Stimulated activated CD4-positive, alpha-beta T cell treated with anti-CD3 and anti-CD28 coated beads, Interleukin-15, amount 100 ng/mL, for 24 hours (primary cell): ENCODE measurements at regions not wholly inside any gene's neighbourhood (a gene's known extent, or its start where the extent isn't known, plus 50 kb on each side); places are given as distances from the start of the nearest gene placed in this dataset.
"Not testable (repeated sequence)": the region's sequence is repeated elsewhere in the genome, so short reads cannot be mapped to it uniquely, and the experiment has no call there.

Source experiments
- DNase-seq: peaks from one replicate; pipeline ENCODE4 v3.0.0-alpha.2; 2020

DNA sequence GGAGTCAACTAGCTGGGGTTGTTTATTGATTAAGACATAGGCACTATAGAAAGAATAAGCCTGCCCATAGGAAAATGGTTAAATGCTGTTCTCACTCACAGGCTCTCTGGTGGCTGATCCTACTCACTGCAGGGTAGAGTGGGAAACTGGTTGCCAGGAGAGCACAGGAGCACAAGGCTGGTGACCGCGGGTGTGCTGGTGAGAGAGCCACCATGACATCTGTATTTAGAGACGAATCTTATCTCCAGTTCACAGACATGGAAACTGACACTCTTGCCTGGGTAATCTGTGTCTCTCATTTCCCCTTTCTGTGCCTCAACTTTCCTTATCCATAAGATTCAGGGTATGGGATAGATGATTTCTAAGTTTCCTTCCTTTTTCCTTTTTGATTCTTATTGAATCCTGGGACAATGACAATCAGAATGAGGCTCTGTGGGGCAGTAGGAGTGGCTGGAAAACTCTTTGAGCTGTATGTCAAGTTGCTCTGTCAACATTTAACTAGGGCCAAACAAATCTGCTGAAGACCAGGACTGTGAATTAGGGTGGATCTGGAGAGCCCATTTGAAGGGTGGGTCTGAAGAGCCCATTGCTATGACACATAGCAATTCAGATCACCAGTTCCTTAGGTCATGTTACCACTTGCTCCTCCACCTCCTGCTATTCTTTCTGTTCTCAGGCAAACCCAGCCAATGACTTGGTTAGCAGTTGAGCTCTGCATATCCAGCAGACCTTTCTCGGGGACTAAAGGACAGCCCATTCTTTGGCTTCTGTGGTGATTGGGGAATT is 286.1 kb upstream of the TBL1XR1 start:
- DNase-seq, result no peak

DNA sequence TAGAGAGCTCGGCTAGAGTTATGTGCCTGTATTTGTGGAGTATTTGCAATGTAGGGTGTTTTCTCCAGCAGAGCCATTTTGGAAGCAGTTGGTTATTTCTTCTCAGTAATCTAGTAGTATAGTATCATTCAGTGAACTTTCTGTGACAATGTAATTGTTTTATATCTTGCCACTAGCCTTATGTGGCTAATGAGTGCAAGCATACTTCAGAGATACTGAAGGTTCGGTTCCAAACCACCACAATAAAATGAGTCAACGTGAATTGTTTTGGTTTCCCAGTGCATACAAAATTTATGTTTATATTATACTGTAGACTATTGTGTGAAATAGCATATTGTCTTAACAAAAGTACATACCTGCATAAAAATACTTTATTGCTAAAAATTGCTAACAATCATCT is 286.9 kb upstream of the TBL1XR1 start:
- no peak for DNase-seq

DNA sequence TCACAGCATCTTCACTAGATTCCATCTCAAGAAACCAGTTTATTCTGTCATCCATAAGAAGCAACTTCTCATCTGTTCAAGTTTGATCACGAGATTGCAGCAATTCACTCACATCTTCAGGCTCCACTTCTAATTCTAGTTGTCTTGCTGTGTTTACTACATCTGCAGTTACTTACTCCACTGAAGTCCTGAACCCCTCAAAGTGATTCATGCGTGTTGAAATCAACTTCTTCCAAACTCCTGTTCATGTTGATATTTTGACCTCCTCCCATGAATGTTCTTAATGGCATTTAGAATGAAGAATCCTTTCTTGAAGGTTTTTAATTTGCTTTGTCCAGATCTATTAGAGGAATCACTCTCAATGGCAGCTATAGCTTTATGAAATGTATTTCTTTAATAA is 287.6 kb upstream of the TBL1XR1 start:
- no peak for DNase-seq

DNA sequence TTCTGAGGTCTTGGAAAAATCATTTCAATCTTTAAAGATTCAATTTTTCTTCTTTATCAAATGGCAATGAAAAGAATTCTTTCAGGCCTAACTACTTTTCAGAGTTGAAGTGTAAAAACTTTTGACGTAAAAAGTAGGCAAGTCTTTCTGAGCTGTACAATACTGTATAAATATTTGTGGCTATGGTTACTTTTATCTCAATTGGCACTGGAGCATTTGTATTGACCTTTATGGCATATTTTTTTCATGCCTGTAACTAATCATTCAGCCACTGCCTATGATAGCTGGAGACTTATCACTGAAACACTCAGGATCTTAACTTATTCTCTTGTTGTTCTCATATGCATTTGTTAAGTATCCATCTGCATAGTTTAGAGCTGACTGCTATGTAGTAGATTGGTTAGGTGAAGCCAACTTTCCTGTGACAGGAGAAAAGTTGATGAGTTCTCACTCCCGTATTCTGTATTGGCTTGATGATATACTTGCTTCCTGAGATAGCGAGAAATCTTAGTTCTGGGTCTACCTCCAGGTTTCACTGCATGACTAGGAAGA is 290.4 kb upstream of the TBL1XR1 start:
- DNase-seq, result no peak

DNA sequence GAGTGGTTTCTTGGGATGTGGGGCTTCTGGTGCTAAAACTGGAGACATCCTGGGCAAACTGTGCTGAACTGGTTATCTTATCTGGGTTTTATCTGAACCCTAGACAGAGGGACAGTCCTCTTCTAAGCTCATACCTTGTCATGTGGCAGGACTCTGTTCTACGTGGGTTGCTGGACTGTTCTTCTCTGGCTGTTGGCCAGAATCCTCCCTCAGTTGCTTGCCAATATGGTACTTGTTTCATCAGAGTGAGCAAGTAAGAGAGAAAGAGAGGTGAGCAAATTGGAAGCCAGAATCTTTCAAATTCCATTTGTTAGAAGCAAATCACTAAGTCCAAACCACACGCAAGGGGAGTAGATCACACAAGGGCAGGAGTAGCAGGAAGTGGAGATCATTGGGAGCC is 291.5 kb upstream of the TBL1XR1 start:
- no peak for DNase-seq

DNA sequence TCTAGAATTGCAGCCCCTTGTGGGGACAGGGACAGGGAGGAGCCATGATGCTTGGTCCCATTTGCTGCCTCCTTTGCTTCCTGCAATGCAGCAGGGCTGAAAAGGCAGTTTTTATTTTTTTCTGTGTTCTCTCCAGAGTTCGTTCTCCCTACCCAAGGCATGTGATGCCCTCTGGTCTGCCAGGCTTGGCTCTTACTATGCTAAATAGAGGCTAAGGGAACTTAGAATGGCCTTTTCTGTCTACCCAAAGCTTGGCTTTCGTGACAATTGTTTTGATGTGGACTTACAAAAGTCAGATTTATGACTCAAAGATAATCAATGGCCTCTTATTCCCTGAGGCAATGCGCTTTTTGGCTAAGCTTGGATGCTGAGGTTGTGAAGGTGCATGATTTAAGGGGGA is 293.3 kb upstream of the TBL1XR1 start:
- no peak for DNase-seq

DNA sequence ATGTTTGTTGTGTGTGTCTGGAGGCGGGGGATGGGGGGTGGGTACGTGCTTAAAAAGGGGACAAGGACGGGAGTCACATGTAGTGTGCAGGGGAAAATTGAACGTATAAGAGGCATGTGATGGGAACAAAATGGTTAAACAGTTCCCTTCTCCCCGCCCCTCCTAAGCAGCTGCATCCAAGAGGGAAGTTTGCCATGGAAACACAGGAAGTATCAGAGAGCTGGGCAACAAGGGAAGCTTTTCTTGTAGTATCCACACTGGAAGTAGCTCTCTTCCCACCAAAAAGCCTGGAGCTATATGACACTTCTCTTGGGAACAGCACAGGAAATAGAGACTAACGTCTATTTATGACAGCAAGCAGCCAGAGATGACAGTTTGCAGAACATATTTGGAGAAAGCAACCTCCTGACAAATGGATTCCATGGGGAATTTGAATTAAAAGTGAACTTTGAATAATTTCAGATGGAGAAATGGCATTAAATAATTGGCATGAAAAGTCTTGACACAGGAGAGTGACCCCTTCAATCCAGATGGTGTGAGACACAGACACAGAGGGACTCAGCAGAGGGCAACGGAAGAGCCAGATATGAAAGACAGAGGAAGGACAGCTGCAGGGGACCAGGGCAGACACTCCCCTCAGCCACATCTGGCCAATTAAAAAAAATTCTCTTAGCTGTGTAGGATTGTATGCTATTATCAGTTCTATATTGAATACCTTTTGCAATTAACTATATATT is 294.2 kb upstream of the TBL1XR1 start:
- no peak for DNase-seq

DNA sequence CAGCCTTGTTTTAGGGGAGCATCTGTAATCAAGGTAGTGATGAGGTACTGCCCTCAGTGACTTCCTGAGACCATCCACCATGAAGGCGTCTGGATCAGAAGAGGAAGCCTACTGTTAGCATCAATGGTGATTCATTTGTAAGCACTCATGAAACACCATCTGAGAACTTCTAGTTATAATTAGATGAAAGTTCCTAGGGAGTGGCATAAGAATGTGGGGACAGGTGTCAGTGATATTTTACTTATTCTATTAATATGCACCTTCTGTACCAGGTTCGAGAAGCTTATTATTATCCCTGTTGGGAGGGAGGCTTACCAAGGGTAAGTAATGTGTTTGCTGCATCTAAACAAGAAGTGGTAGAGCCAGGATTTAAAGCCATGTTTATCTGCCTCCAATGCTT is 295.8 kb upstream of the TBL1XR1 start:
- DNase-seq, result no peak

DNA sequence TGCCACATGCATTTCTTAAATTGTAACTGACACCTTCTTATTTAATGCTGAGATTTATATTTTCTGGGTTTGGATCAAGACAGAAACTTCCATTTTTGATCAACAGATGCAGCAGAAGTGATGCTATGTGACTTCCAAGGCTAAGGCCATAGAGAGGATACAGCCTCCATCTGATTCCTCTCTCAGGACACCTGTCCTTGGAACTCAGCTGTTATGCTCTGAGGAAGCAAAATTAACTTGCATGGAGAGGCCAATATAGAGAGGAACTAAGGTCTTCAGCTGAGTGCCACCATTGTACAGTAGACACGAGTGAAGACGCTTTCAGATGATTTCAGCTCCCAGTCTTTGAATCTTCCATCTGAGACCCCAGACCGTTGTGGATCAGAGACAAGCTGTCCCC is 296.9 kb upstream of the TBL1XR1 start:
- DNase-seq, result no peak

DNA sequence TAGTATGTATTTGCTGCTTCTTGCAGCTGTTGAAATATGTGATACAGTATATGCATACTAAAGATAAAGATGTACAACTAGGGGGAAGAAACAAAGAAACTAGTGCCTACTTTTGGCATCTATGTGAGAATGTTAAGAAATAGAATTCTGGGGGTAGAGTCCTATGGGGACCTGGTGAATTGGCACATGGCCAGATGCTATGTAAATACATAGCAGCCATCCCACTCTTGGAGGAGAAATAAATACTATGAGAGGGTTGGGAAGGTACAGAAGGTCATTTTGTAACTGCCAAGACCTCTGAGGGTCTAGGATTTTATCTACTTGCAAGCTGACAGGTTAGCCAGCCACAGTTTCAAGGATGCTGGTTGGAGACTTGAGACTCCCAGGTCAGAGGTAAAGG is 298.3 kb upstream of the TBL1XR1 start:
- no peak for DNase-seq

DNA sequence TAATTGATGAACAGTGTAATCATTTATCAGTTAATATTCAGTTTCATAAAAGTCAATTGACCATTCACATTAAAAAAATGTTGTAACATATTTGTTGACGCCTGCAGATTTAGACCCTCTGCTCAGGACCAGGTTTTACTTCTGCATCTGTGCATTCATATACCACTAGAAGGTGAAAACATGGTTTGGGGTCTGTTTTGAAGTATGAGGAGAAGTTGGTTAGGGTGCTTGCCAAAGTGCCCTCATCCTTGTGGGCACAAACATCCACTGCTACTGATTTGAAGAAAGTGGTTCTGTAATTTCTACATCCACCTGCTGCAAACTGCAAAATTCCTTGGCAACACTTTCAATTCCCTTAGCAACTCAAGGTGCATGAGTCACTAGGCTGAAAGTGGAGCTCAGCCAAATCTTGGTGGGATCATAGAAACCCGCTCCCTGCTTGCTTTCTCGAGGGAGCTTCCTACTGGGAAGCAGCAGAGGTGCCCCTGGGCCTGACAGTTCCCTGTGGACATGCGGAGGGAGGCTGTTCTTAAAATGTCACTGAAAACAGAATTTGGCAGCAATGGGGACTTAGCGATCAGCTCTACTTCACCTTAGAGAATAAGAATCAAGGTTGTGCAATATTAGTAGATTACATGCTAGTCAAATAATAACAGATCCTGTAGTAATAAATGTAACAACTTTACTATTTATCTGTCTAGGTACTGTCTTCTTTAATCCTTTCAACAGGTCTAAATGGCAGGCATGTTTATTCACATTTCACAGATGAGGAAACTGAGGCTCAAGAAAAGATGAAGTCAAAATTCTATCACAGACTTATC is 301.0 kb upstream of the TBL1XR1 start:
- no peak for DNase-seq

DNA sequence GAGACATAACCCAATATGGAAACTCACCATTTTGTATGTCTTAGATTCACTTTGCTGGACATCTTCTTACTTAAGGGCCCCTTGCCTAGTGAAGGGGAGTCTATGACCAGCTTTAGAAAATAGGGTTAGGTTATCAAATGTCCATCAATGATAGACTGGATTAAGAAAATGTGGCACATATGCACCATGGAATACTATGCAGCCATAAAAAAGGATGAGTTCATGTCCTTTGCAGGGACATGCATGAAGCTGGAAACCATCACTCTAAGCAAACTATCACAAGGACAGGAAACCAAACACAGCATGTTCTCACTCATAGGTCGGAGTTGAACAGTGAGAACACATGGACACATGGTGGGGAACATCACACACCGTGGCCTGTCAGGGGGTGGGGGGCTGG is 301.8 kb upstream of the TBL1XR1 start:
- DNase-seq, result not testable (repeated sequence)

DNA sequence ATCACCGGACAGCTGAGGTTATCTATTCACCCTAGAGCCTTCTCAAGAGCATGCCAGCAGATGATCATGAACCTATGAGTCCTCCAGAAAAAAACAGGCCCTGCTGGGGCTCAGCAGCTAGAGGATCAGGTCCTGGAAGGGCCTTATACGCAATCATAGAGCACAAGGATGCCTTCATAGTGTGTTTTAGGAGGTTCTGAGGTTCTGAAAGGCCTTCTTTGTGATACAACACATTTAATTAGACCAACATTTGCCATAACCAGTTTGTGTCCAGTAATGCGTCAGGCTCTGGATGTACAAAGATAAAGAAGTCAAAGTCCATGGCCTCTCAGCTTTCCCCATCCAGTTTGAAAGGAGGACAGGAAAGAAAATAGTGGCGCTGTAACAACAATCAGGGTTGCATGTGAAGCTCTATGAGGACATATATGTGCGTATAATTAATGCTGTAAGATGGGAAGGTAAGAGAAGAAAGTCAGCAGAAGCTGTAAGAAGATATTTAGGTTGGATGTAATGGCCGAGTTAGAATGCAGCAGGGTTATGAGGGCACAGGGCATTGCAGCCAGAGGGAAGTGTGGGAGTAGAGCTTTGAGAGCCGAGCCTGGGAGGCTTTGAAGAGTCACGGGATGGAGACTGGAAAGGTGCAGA is 302.6 kb upstream of the TBL1XR1 start:
- no peak for DNase-seq

DNA sequence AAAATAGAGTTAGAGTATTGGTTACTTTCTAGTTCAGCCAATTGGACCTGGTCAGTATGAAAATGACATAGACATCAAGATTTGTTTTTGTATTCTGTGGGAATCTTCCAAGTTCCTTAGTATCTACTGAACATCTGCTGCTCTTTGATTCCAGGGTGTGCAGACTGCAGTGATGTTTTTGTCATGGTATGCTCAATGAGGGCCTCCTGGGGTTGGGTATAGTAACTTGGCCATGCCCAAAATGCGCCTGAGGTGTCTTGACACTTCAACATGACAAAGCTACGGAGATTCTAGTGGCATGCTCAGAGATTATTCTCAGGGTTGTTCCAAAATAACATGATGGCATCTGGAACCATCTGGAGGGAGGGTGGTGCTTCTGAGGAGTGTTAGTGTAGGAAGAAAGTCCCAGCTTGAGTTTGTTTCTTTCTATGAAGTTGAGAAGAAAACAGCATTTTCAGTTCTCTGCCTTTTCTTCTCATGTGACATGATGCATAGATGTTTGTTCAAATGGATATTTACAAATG is 313.5 kb upstream of the TBL1XR1 start:
- DNase-seq, result no peak

DNA sequence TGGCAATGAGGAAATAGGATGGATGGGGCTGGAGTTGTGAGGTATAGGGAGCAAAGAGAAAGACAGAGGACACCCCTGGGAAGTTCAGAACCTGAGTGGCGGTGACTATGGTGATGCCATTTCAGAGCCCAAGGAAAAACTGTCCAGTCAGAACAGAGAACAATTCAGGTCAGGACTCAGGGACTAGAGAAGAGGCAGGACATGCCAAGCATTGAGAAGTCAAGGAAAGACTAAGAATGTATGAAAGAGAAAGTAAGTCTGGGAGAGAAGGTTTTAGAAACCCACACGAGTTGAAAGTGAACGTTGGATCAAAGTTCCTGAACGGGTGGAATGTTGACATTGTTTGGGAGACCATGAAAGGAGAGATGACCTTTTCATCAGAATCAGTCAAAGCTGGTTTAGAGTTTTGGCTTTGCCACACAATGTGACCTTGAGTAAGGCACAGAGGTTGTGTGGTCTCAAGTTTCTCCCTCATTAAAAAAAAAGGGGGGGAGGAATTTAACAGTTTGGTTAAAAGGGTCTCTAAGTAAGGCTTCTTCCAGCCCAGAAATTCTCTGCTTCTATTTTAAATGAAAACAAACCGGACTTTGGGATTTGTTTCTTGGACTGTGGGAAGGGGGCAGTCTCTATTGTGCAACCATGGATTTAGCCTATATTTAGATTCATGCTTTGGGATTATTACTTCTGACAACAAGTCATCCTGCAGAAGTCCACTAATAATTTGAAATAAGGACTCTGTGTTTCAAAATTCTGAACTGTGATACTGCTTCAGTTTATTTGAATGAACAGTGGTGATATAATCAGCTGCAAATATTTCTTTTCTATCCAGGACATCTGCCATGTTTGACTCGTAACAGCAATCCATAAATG is 315.9 kb upstream of the TBL1XR1 start:
- no peak for DNase-seq

DNA sequence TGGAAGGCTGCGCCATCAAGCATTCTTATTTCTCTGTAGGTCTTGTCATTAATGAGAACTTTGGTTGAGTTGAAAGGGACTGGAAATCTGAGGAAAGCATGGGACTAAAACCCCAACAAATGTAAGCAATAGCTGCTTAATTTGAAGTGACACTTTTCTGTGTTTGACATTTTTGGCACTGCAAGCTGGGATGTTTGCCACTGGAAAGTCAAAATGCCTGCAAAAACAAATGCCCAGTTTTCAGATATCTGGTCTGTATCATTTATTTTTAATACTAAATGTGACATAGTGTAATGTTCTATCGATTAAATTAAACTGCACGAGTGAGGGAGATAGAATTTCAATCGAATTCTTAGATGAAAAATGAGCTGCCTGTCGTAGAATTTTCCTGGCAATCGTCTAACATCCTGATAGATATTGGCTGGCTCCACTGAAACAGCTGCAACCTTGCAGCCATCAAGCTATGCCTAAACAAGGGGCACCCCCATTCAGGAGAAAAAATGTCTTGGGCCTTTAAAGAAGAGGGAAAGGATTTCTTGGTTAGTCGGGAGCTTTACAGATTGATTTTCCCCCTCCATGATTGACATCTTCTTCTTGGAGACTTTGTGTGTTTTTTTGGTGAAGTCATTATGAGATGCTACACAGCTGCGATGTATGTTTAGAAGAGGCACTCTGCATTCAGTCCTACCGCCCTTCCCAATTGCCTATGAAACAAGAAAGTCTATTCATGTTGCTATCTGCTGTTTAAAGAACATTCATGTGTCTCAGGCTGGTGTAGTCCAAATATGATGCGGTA is 316.7 kb upstream of the TBL1XR1 start:
- DNase-seq, result no peak

DNA sequence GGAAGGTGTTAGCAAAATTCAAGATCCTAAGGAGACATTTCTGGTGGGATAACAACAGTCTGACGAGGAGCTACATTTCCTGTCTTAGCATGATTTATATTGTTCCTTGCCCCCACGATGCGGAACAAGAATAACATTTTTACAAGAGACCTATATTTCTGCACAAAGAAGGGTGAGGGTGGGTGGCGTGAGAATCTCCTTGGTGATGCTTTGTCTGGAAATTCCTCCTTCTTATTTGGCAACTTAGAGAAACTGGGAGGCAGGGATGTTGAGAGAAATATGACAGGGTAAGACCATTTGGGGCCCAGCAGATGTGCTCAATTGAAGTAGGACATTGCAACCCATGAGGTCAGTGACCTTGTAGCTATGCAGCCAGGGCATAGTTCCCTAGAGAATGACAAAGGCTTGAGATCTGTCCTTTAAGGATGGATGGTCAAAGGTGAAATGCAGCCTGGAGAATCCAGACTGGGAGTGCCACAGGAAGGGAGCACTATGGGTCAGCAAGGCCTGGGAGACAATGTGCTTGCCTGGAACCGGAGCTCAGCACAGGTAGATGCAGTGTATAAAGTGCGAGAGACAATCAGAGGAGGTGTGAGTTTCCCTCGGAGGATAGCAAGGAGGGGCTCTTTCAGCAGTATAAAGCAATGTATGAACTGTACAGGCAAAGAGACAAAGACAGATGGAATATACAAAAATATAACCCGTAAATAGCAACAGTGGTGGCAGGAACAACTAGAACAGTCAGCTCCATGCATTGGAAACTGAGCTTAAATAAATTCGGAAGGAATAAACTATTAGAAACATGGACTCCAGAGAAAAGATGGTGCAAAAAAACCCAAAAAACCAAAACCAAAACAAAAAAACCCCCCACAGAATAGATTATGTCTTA is 317.6 kb upstream of the TBL1XR1 start:
- no peak for DNase-seq

DNA sequence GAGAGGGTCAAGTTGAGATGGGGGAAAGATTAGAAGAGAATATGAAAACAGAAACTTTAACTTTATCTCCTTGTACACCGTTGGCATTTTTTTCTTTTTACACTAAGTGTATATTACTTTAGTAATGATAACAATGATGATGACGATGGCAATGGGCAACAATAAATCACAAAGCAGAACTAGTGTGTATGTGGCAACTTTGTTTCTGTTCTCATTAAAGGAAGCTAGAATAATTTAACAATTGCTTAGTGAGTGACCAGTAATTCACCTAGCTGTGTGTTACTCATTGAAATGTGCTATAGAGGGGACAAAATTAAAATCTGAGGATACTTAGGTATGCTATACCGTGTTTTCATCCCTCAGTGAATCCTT is 318.5 kb upstream of the TBL1XR1 start:
- DNase-seq, result no peak

DNA sequence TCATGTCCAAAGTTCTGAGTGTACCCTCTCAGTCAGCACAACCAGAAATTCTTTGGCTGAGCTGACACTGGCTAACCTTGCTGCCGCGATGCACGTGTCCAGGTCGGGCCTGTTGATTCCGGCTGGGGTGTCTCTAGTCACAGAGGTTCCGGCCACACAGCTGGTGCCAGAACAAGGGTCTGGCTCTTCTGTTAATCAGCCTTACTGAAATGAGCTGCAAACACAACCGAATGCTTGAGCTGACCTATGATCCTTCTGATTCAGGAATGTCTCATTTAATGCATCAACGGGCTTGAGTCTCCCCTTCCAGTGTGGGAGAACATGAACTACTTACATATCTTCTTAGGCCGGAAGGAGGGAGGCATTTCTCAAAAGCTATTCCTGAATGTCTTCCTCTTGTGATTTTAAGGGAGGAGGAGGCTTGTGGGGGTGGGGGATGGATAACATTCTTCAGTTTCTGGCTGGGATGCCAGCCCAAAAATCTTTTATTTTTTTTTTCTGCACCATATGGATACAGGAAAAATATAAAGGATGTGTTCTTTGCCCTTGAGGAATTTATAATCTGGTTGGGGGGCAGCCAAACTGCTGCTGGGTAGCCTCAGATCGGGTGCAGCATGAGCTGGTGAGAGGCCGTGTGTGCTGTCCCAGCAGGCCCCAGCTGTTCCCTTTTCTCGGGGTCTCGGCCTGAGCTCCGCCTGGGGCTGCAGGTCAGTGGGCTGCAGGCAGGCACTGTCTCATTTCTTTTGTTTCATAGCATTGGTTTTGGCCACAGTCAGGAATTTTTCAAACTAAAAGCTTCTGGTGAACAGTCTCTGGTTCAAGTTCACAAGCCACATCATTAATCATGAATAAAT is 319.1 kb upstream of the TBL1XR1 start:
- DNase-seq, result no peak
